GM19035 (cell line): ENCODE measurements at regions not wholly inside any gene's neighbourhood (a gene's known extent, or its start where the extent isn't known, plus 50 kb on each side); places are given as distances from the start of the nearest gene placed in this dataset.
"Not testable (repeated sequence)": the region's sequence is repeated elsewhere in the genome, so short reads cannot be mapped to it uniquely, and the experiment has no call there.

Source experiments
- ATAC-seq: cut with Tn5 transposase; IDR thresholded peaks from one replicate; pipeline ENCODE4 v1.9.1; 2021; ENCODE audit not compliant: unreplicated experiment

- ATAC-seq, result no peak
Observed at GRCh38 chr16:86245351-86245750, 265.0 kb upstream of the FOXF1 start.

DNA sequence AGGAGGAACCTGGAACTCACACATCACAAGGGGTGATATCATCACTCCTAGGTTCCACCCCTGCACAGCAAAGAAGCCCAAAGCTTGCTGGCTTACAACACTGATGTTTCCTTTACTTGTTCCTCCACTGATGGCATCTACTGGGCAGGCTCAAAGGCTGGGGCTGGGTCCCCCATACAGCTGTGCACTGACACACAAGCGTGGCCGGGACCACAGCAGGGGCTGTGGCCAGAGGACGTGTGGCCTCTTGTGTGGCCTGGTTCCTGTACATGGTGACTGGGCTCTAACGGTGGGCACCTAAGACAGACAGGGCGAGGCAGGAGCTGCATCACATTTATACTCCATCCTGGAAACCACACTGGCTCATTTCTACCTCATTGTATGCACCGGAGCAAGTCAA lies 264.4 kb upstream of the FOXF1 start:
- no peak for ATAC-seq

DNA sequence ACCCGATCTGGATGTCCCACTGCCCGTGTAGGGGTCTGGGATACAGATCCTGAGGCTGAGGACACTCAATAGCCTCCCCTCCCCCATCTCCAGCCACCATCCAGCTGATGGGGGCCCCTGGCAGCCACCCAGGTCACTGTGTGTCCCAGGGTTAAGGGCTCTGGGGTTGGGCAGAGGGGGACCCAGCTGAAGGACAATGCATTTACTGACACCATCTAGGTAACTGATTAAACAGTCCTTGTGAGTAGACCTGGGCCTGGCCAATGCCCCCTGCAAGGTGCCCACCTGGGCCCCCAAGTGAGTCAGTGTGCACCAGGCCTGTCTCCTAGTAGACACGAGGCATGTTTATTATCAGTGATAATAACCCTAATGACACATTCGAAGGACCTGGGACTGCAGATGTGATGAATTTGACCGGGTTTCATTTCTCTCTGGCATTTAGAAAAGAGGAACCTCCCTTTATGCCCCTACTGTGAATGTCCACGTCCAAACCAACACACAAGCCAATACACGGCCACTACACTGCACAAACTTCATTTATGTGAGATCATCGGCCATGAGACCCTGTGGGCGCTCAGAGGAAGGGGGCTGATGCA lies 261.9 kb upstream of the FOXF1 start:
- no peak for ATAC-seq

GRCh38 chr16:86249631-86250030 lies 260.7 kb upstream of the FOXF1 start:
- ATAC-seq, result no peak

DNA sequence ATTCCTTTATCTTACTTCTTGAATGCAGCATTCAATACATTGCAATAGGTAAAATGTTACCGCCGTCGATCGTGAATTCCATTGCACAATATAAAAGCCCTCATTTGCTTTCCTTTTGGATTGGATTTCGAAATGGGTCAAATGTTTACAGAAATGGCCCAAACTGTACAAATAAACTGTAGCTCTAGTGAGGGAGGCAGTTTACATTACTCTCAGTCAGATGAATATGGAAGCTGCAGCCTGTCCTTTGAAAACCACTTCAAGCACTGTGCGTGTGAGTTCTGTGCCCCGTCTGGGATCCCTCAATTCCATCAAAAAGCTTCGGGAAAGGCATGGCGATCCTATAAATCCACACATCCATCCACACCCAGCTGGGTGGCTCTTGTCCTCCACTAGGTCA lies 258.6 kb upstream of the FOXF1 start:
- no peak for ATAC-seq

DNA sequence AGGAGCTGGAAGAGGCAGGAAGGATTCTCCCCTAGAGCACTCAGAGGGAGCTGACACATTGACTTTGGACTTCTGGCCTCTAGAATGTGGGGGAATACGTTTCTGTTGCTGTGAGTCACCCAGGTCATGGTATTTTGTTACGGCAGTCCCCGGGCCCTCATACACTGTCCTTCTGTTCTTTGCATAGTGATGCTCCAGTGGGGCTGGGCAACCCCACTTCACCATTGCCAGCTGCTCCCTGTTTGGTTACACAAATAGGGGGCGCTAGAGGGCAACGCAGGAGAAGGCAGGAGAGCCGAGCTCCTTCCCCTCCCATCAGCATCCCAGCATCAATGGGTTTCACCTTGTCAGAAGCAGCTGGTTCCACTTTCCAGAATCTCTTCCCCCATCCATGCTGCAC lies 257.7 kb upstream of the FOXF1 start:
- ATAC-seq, result no peak

GRCh38 chr16:86255966-86256365 lies 254.4 kb upstream of the FOXF1 start:
- no peak for ATAC-seq

DNA sequence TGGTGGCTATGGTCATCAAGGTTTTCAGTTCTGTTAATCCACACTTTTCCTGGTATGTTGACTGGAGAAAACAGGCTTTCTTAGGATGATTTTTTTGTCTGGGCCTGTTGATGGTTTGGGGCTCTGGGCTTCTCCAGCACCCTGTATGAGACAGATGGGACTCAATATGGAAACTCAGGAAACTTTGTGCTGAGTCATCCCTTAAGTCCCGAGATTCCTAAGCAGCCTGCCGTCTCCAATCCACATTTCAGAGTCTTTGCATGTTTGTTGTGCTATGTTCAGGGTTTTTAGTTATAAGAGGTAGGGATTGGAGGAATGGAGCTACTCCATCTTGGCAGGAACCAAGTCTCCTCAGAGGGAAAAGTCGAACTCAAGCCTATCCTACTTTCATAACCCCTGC lies 253.3 kb upstream of the FOXF1 start:
- ATAC-seq, result no peak

GRCh38 chr16:86257546-86257945 lies 252.8 kb upstream of the FOXF1 start:
- ATAC-seq, result no peak

- no peak for ATAC-seq
Observed at GRCh38 chr16:86258713-86259112, 251.6 kb upstream of the FOXF1 start.

DNA sequence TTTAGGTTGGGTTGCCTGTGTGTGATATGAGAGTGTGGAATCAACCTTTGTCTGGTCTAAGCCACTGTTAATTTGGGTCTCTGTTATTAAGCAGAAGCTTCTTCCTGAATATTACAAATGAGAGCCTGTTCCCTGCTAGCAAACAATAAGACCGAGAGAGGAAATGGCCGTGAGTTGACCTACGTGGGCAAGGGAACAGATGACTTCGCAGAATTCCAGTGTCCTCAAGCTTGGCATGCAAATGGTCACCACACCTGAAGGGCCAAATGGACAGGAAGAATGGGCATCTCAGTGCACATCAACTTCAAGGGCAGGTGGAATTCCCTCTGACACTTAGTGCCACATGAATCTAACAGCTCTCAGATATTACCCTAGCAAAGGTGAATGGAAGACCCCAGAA lies 250.8 kb upstream of the FOXF1 start:
- no peak for ATAC-seq

- ATAC-seq, result no peak
Observed at GRCh38 chr16:86261379-86261778, 248.9 kb upstream of the FOXF1 start.

DNA sequence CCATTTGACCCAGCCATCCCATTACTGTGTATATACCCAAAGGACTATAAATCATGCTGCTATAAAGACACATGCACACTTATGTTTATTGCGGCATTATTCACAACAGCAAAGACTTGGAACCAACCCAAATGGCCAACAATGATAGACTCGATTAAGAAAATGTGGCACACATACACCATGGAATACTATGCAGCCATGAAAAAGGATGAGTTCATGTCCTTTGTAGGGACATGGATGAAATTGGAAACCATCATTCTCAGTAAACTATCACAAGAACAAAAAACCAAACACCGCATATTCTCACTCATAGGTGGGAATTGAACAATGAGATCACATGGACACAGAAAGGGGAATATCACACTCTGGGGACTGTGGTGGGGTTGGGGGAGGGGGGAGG lies 242.7 kb upstream of the FOXF1 start:
- not testable (repeated sequence) for ATAC-seq

DNA sequence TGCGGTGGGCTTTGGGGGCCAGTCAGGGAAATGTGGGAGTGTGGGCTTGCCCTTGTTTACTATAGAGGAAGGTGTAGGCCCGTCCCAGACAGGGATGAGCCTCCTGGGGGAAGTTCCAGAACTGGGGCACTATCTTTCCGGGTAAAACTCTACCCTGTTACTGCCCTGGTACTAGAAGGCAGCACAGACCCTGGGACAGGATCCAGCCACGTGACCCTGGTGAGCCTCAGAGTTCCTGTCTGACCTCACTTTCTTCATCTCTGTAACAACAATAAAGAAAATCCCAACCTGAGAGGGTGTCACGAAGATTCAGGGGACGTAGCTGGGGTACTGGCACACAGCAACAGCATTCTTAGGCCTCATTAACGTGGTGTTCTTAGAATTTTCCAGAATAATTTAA lies 239.6 kb upstream of the FOXF1 start:
- no peak for ATAC-seq

GRCh38 chr16:86272744-86273143 lies 237.6 kb upstream of the FOXF1 start:
- ATAC-seq, result no peak

DNA sequence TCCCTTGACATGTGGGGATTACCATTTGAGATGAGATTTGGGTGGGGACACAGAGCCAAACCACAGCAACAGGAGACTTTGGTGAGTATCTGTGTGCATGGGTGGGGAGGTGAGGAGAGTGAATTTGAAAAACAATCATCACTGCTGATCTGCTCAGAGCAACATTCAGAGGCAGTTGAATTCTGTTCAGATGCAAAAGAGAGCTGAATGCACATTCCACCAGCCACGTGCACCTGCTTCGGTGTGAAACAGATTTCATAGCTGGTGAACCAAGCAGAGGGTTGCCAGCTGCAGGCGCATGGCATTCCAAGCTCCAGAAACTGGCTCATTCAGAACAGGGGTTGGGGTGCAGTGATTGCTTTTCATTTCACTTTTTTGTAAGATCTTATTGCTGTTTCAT lies 233.1 kb upstream of the FOXF1 start:
- no peak for ATAC-seq

DNA sequence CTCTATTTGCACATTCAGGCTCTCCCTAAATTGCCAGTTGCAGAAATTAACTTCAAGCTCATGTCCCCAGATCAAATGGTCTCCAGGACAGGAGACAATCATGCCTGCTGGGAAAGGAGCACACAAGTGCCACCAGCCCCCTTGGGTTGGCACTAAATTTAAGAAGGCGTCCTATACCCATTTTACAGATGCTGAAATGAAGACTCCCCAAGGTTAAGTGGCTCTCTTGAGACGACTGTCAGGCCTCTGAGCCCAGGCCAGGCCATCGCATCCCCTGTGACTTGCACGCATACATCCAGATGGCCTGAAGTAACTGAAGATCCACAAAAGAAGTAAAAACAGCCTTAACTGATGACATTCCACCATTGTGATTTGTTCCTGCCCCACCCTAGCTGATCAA lies 232.5 kb upstream of the FOXF1 start:
- ATAC-seq, result not testable (repeated sequence)

- no peak for ATAC-seq
Observed at GRCh38 chr16:86281421-86281820, 228.9 kb upstream of the FOXF1 start.

GRCh38 chr16:86283944-86284343 lies 226.4 kb upstream of the FOXF1 start:
- ATAC-seq, result no peak

- no peak for ATAC-seq
Observed at GRCh38 chr16:86285421-86285820, 224.9 kb upstream of the FOXF1 start.

DNA sequence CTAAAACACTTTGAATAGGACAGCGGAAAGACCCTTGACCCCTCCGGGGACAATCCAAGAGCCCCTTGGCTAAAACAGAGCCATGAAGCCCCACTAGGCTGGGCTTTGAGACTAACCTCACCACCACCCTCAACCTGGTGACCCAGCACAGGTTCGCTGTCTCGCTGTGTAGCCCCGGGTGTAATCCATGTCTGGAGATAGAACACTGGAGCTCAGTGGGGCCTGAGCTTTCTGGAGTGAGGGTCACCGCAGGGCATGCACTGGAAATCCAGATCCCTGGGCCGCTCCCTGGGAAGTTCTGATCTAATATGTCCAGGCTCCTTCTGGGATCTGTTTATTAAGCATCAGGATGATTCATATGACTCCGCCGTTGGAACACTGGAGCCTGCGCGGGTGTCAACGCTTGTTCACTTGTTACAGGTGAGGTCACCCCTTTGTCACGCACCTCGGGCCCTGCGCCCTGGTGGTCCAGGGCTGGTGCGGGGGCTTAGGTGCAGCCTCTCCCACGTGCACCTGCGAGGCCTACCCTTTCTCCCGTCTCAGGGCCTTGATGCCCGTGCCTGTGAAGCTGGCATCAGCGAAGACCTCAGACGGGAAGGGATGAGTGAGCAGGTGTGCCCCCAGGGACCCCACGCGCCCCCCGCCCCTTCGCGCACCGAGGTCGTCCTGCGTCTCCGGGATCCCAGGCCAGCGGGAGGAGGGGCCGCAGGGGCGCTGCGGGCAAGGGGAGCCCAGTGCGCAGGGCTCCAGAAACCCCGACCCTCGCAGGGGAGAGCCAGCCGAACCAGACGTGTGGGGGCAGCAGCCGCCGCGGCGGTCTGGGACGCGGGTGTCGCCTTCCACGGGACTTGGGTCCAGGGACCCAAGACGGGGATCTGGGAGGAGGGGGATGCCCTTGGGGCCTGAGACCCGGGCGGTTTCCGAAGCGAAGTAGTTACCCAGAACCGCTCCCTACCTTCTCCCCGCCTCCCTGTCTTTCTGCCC lies 224.1 kb upstream of the FOXF1 start:
- ATAC-seq, result no peak

DNA sequence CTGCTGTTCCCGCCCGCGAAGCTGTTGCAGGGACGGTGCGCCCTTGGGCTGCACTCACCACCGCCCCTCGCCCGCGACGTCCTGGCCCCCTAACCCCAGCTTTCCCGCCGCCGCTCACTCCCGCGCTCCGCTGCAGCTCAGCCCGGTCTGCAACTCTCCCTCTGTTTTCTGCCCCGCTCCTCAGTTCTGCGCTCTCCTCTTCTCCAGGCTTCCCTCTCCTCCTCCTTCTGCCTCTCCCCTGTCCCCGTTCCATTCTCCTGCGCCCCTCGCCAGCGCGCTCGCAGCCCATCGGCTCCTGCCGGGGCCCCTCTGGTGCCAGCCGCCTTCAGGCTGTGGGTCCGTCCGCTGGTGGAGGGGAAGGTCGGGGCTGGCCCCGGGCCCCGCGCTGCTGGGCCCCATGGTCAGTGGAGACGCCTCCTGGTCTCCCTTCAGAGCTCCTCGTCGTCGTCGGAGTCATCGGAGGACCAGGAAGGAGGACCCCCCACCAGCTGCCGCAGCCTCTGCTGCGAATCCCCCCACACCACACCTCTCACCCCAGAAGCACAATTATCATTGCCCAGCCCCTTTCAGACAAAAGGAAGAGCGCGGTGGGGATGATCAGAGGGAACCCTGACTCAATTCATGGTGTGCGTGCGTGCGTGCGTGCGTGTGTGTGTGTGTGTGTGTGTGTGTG lies 223.2 kb upstream of the FOXF1 start:
- ATAC-seq, result no peak
